GM12891 (cell line): ENCODE measurements at regions not wholly inside any gene's neighbourhood (a gene's known extent, or its start where the extent isn't known, plus 50 kb on each side); places are given as distances from the start of the nearest gene placed in this dataset.

Experiments used
- PAX5 ChIP-seq: IDR thresholded peaks from 2 replicates; pipeline ENCODE4 v1.6.1; 2011; ENCODE audit warnings: low read length, moderate library complexity, mild to moderate bottlenecking; ENCODE audit not compliant: insufficient read depth, severe bottlenecking
- POLR2A ChIP-seq: IDR thresholded peaks from 2 replicates; pipeline ENCODE4 v1.6.1; 2011; ENCODE audit warnings: low read depth, low read length, control low read depth

DNA sequence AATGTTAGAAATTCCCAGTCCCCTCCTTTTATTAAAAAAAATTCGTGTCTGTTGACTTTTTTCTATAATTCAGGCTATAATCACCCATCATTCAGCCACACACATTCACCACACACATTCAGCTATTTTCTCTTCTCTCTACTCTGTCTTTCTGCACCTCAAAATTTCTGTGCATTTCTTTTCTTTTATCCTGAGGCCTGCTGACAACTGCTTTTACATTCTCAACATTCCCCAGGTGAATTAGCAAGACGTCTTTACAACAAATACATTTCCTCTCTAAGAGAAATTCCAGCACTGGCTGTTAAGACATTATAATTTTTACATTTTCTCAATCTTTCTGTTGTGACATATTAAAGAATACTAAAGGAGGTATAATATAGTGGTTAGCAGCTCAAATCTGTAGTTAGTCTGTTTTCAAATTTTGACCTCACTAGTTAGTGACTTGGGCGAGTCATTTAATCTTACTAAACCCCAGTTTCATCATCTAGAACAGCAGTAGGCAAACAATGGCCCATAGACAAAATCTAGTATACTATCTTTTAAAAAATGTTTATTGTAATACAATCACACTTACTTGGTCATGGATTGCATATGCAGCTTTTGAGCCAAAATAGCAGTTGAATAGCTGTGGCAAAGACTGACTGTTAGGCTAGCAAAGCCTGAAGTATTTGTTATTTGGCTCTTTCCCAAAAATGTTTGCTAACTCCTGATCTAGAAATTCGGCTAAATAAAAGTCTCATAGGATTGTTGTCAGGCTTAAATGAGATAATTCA lies 350.7 kb downstream of the NSUN3 start:
- TF ChIP-seq POLR2A (no peak), PAX5 (no peak)
